ENCODE measurements at regions not wholly inside any gene's neighbourhood (a gene's known extent, or its start where the extent isn't known, plus 50 kb on each side); places are given as distances from the start of the nearest gene placed in this dataset.

- TF ChIP-seq MAX (IDR thresholded peaks at IDR 0.05), result no peak
- no peak for TF ChIP-seq EZH2 (IDR thresholded peaks at IDR 0.05)
- TF ChIP-seq CTCF (IDR thresholded peaks at IDR 0.05 in 2 of 3, conservative IDR thresholded peaks at IDR 0.05 in 1 of 3; ENCODE audit: borderline replicate concordance in 1 of 3, insufficient read depth in 1 of 3, low read depth in 2 of 3, low read length in 2 of 3), result no peak
- TF ChIP-seq SP1 (IDR thresholded peaks at IDR 0.05; ENCODE audit: low read depth), result no peak
- no peak for TF ChIP-seq ZNF274 (IDR thresholded peaks at IDR 0.05; ENCODE audit: low read depth, low read length)
- TF ChIP-seq POLR2A (IDR thresholded peaks at IDR 0.05; ENCODE audit: borderline replicate concordance, extremely low read depth, insufficient read depth, insufficient read length), result no peak
- no peak for TF ChIP-seq ATF3 (IDR thresholded peaks at IDR 0.05)
- no peak for TF ChIP-seq EZH2phosphoT487 (IDR thresholded peaks at IDR 0.05; ENCODE audit: borderline replicate concordance)
- no peak for TF ChIP-seq POLR2AphosphoS5 (IDR thresholded peaks at IDR 0.05; ENCODE audit: low read depth, low read length)
- no peak for TF ChIP-seq SIN3A (IDR thresholded peaks at IDR 0.05; ENCODE audit: low read depth)
- no peak for TF ChIP-seq TCF7L2 (IDR thresholded peaks at IDR 0.05; ENCODE audit: borderline replicate concordance, extremely low read depth, insufficient read depth, insufficient read length)
- TF ChIP-seq, protein P1, sequence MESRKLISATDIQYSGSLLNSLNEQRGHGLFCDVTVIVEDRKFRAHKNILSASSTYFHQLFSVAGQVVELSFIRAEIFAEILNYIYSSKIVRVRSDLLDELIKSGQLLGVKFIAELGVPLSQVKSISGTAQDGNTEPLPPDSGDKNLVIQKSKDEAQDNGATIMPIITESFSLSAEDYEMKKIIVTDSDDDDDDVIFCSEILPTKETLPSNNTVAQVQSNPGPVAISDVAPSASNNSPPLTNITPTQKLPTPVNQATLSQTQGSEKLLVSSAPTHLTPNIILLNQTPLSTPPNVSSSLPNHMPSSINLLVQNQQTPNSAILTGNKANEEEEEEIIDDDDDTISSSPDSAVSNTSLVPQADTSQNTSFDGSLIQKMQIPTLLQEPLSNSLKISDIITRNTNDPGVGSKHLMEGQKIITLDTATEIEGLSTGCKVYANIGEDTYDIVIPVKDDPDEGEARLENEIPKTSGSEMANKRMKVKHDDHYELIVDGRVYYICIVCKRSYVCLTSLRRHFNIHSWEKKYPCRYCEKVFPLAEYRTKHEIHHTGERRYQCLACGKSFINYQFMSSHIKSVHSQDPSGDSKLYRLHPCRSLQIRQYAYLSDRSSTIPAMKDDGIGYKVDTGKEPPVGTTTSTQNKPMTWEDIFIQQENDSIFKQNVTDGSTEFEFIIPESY (IDR thresholded peaks at IDR 0.05; ENCODE audit: extremely low read depth, insufficient replicate concordance, low read length), result no peak
- TF ChIP-seq RAD21 (IDR thresholded peaks at IDR 0.05; ENCODE audit: low read depth), result no peak
Observed at GRCh38 chr10:78274491-78274890, 240.8 kb downstream of the RPS24 start.

All from HCT116 (cell line).